ENCODE measurements at regions not wholly inside any gene's neighbourhood (a gene's known extent, or its start where the extent isn't known, plus 50 kb on each side); places are given as distances from the start of the nearest gene placed in this dataset.

- no peak overlapping the region for H3K27ac Mint-ChIP-seq
- POLR2A ChIA-PET: no interaction called here
- H3K36me3 Mint-ChIP-seq (ENCODE audit: low read depth): no peaks in the 10 kb centered on the region
- H3K4me1 Mint-ChIP-seq: no peaks in the 10 kb centered on the region
- H3K27me3 Mint-ChIP-seq: no peaks in the 10 kb centered on the region
- peaks cover 14% of the 10 kb centered on the region for H3K9me3 Mint-ChIP-seq (ENCODE audit: low read depth)
- CTCF ChIA-PET: no interaction called here
- intact Hi-C loops (cut with DNase I, micrococcal nuclease): no loop called here
- H3K4me3 Mint-ChIP-seq: no peak overlapping the region
- DNase-seq (no peak), ATAC-seq (no peak)
These were observed 820.8 kb downstream of the TDRD15 start for GRCh38 chr2:21944536-21944935.

- H3K36me3 Mint-ChIP-seq (ENCODE audit: low read depth): no peaks in the 10 kb centered on the region
- no peak overlapping the region for H3K4me3 Mint-ChIP-seq
- H3K9me3 Mint-ChIP-seq (ENCODE audit: low read depth): peaks cover 13% of the 10 kb centered on the region
- POLR2A ChIA-PET: no interaction called here
- H3K27me3 Mint-ChIP-seq: no peaks in the 10 kb centered on the region
- CTCF ChIA-PET: no interaction called here
- intact Hi-C loops (cut with DNase I, micrococcal nuclease): no loop called here
- no peaks in the 10 kb centered on the region for H3K4me1 Mint-ChIP-seq
- ATAC-seq (no peak), DNase-seq (no peak)
- H3K27ac Mint-ChIP-seq: no peak overlapping the region
These were observed 821.9 kb downstream of the TDRD15 start for GRCh38 chr2:21945658-21946057.

- intact Hi-C loops (cut with DNase I, micrococcal nuclease): no loop called here
- ChIA-PET CTCF (no interaction called here), POLR2A (no interaction called here)
- Mint-ChIP-seq H3K27me3 (no peaks in the 10 kb centered on the region), H3K27ac (no peak overlapping the region), H3K4me1 (no peaks in the 10 kb centered on the region), H3K9me3 (ENCODE audit: low read depth) (peaks cover 15% of the 10 kb centered on the region), H3K4me3 (no peak overlapping the region), H3K36me3 (ENCODE audit: low read depth) (no peaks in the 10 kb centered on the region)
- DNase-seq (no peak), ATAC-seq (no peak)
These were observed 823.3 kb downstream of the TDRD15 start for GRCh38 chr2:21947046-21947445.

GRCh38 chr2:21966139-21966538 is 842.4 kb downstream of the TDRD15 start:
- Mint-ChIP-seq H3K4me1 (no peaks in the 10 kb centered on the region), H3K27me3 (no peaks in the 10 kb centered on the region), H3K4me3 (no peak overlapping the region), H3K9me3 (ENCODE audit: low read depth) (peaks cover 9% of the 10 kb centered on the region), H3K27ac (no peak overlapping the region), H3K36me3 (ENCODE audit: low read depth) (no peaks in the 10 kb centered on the region)
- no peak for DNase-seq
- intact Hi-C loops (cut with DNase I, micrococcal nuclease): no loop called here
- CTCF ChIA-PET: interaction anchor here (0.6 kb wide), 1 partner anchor 81 kb away, joined by 3 read pairs; no protein-coding TSS in a partner anchor
- POLR2A ChIA-PET: no interaction called here
- no peak for ATAC-seq

GRCh38 chr2:21970971-21971370 is 847.2 kb downstream of the TDRD15 start:
- intact Hi-C loops (cut with DNase I, micrococcal nuclease): no loop called here
- CTCF ChIA-PET: no interaction called here
- Mint-ChIP-seq H3K27ac (no peak overlapping the region), H3K4me1 (no peaks in the 10 kb centered on the region), H3K4me3 (no peak overlapping the region), H3K9me3 (ENCODE audit: low read depth) (peaks cover 11% of the 10 kb centered on the region), H3K27me3 (no peaks in the 10 kb centered on the region), H3K36me3 (ENCODE audit: low read depth) (no peaks in the 10 kb centered on the region)
- ATAC-seq (no peak), DNase-seq (no peak)
- POLR2A ChIA-PET: no interaction called here

- CTCF ChIA-PET: no interaction called here
- H3K9me3 Mint-ChIP-seq (ENCODE audit: low read depth): peaks cover 11% of the 10 kb centered on the region
- H3K27ac Mint-ChIP-seq: no peak overlapping the region
- H3K27me3 Mint-ChIP-seq: no peaks in the 10 kb centered on the region
- DNase-seq: no peak
- no peaks in the 10 kb centered on the region for H3K4me1 Mint-ChIP-seq
- intact Hi-C loops (cut with DNase I, micrococcal nuclease): no loop called here
- H3K36me3 Mint-ChIP-seq (ENCODE audit: low read depth): no peaks in the 10 kb centered on the region
- POLR2A ChIA-PET: no interaction called here
- H3K4me3 Mint-ChIP-seq: no peak overlapping the region
- ATAC-seq: no peak
These were observed 848.8 kb downstream of the TDRD15 start for GRCh38 chr2:21972586-21972985.

- intact Hi-C loops (cut with DNase I, micrococcal nuclease): no loop called here
- H3K9me3 Mint-ChIP-seq (ENCODE audit: low read depth): peaks cover 15% of the 10 kb centered on the region
- ATAC-seq (no peak), DNase-seq (no peak)
- ChIA-PET CTCF (no interaction called here), POLR2A (no interaction called here)
- H3K4me3 Mint-ChIP-seq: no peak overlapping the region
- no peaks in the 10 kb centered on the region for H3K4me1 Mint-ChIP-seq
- H3K36me3 Mint-ChIP-seq (ENCODE audit: low read depth): no peaks in the 10 kb centered on the region
- no peaks in the 10 kb centered on the region for H3K27me3 Mint-ChIP-seq
- H3K27ac Mint-ChIP-seq: no peak overlapping the region
These were observed 857.4 kb downstream of the TDRD15 start for GRCh38 chr2:21981127-21981526.

GRCh38 chr2:21993002-21993401 is 869.2 kb downstream of the TDRD15 start:
- no peaks in the 10 kb centered on the region for H3K36me3 Mint-ChIP-seq (ENCODE audit: low read depth)
- no peak overlapping the region for H3K4me3 Mint-ChIP-seq
- intact Hi-C loops (cut with DNase I, micrococcal nuclease): no loop called here
- no peak for ATAC-seq
- H3K4me1 Mint-ChIP-seq: no peaks in the 10 kb centered on the region
- H3K27me3 Mint-ChIP-seq: no peaks in the 10 kb centered on the region
- no peak for DNase-seq
- CTCF ChIA-PET: no interaction called here
- peaks cover 18% of the 10 kb centered on the region for H3K9me3 Mint-ChIP-seq (ENCODE audit: low read depth)
- POLR2A ChIA-PET: no interaction called here
- H3K27ac Mint-ChIP-seq: no peak overlapping the region

GRCh38 chr2:21996339-21996738 is 872.6 kb downstream of the TDRD15 start:
- POLR2A ChIA-PET: no interaction called here
- intact Hi-C loops (cut with DNase I, micrococcal nuclease): no loop called here
- Mint-ChIP-seq H3K9me3 (ENCODE audit: low read depth) (peaks cover 15% of the 10 kb centered on the region), H3K27ac (no peak overlapping the region), H3K4me1 (no peaks in the 10 kb centered on the region), H3K4me3 (no peak overlapping the region), H3K27me3 (no peaks in the 10 kb centered on the region), H3K36me3 (ENCODE audit: low read depth) (no peaks in the 10 kb centered on the region)
- DNase-seq (no peak), ATAC-seq (no peak)
- CTCF ChIA-PET: no interaction called here

- DNase-seq (no peak), ATAC-seq (no peak)
- ChIA-PET POLR2A (no interaction called here), CTCF (no interaction called here)
- intact Hi-C loops (cut with DNase I, micrococcal nuclease): no loop called here
- H3K9me3 Mint-ChIP-seq (ENCODE audit: low read depth): peaks cover 5% of the 10 kb centered on the region
- no peak overlapping the region for H3K27ac Mint-ChIP-seq
- no peak overlapping the region for H3K4me3 Mint-ChIP-seq
- no peaks in the 10 kb centered on the region for H3K36me3 Mint-ChIP-seq (ENCODE audit: low read depth)
- H3K4me1 Mint-ChIP-seq: no peaks in the 10 kb centered on the region
- H3K27me3 Mint-ChIP-seq: no peaks in the 10 kb centered on the region
These were observed 875.8 kb downstream of the TDRD15 start for GRCh38 chr2:21999522-21999921.

- ChIA-PET POLR2A (no interaction called here), CTCF (no interaction called here)
- Mint-ChIP-seq H3K27ac (no peak overlapping the region), H3K27me3 (no peaks in the 10 kb centered on the region), H3K4me1 (no peaks in the 10 kb centered on the region), H3K9me3 (ENCODE audit: low read depth) (peaks cover 6% of the 10 kb centered on the region), H3K36me3 (ENCODE audit: low read depth) (no peaks in the 10 kb centered on the region), H3K4me3 (no peak overlapping the region)
- intact Hi-C loops (cut with DNase I, micrococcal nuclease): no loop called here
- DNase-seq: no peak
- no peak for ATAC-seq
These were observed 878.3 kb downstream of the TDRD15 start for GRCh38 chr2:22002066-22002465.

- no peaks in the 10 kb centered on the region for H3K4me1 Mint-ChIP-seq
- no peak for ATAC-seq
- DNase-seq: no peak
- ChIA-PET CTCF (no interaction called here), POLR2A (no interaction called here)
- H3K27ac Mint-ChIP-seq: no peak overlapping the region
- peaks cover 7% of the 10 kb centered on the region for H3K9me3 Mint-ChIP-seq (ENCODE audit: low read depth)
- intact Hi-C loops (cut with DNase I, micrococcal nuclease): no loop called here
- no peaks in the 10 kb centered on the region for H3K36me3 Mint-ChIP-seq (ENCODE audit: low read depth)
- no peak overlapping the region for H3K4me3 Mint-ChIP-seq
- no peaks in the 10 kb centered on the region for H3K27me3 Mint-ChIP-seq
These were observed 879.5 kb downstream of the TDRD15 start for GRCh38 chr2:22003270-22003669.

- intact Hi-C loops (cut with DNase I, micrococcal nuclease): no loop called here
- Mint-ChIP-seq H3K27me3 (no peaks in the 10 kb centered on the region), H3K9me3 (ENCODE audit: low read depth) (peaks cover 2% of the 10 kb centered on the region), H3K4me1 (no peaks in the 10 kb centered on the region), H3K4me3 (no peak overlapping the region), H3K36me3 (ENCODE audit: low read depth) (no peaks in the 10 kb centered on the region), H3K27ac (no peak overlapping the region)
- DNase-seq (no peak), ATAC-seq (no peak)
- CTCF ChIA-PET: no interaction called here
- POLR2A ChIA-PET: no interaction called here
These were observed 887.3 kb downstream of the TDRD15 start for GRCh38 chr2:22011048-22011447.

Measured in activated CD4-positive, alpha-beta T cell treated with anti-CD3 and anti-CD28 coated beads for 36 hours (primary cell).